K562 (cell line): ENCODE measurements at regions not wholly inside any gene's neighbourhood (a gene's known extent, or its start where the extent isn't known, plus 50 kb on each side); places are given as distances from the start of the nearest gene placed in this dataset.

Source experiments
- ATAC-seq: fragments of 200-7000 bp; cut with Tn5 transposase; 3 replicates; pipeline ENCODE4 v1.9.1; 2020; ENCODE audit warnings: moderate library complexity
- BruUV-seq: library from RNA; stranded (reverse); fragments of 400-500 nt; replicated peaks from 2 replicates; lab custom pipeline; 2021; lab: Mats Ljungman, UMichigan
- CTCF ChIA-PET: fragments of 300-600 bp; formaldehyde crosslinking; extraction: SDS; loops from one replicate; lab custom pipeline; 2021; ENCODE audit warnings: low intra/inter-chr PET ratio; lab: Yijun Ruan, JAX
- POLR2A ChIA-PET: fragments of 300-600, 350-650 bp; sonication (Branson Sonifier 250); formaldehyde crosslinking; extraction: SDS; loops from one replicate; lab custom pipeline; 2021; ENCODE audit warnings: antibody characterized with exemption, inconsistent platforms; lab: Yijun Ruan, JAX
- DNase-seq, 4 experiments: peaks; one replicate each; pipeline versions ENCODE4 v3.0.0 to v3.0.0-alpha.2; 2011 to 2018; ENCODE audit warnings: low spot score in 3 of 4, mixed read lengths in 3 of 4; ENCODE audit errors: extremely low read depth in 1 of 4
- FAIRE-seq: peaks from 2 replicates; lab custom pipeline; 2011; peaks lifted over from hg19 to GRCh38; lab: Jason Lieb, UNC
- H2AFZ ChIP-seq: 2 replicates; pipeline ENCODE4 v1.6.0; 2011; ENCODE audit warnings: low read depth, low read length, control low read depth, inconsistent platforms
- H3K27ac ChIP-seq: fragments of 200-600 bp; 3 replicates; pipeline ENCODE4 v1.8.0; 2011; ENCODE audit warnings: low read depth, mild to moderate bottlenecking, control low read depth, inconsistent platforms, low read length, moderate library complexity, mixed read lengths; ENCODE audit errors: extremely low read depth
- H3K27me3 ChIP-seq, 2 experiments: fragments of 300-600 bp in 1 of 2; 2 replicates in 1 of 2; 3 replicates in 1 of 2; pipeline versions ENCODE4 v1.6.0 to v1.8.0; 2011; ENCODE audit warnings: inconsistent platforms in 2 of 2, low read length in 2 of 2, mild to moderate bottlenecking in 1 of 2, mixed read lengths in 1 of 2, moderate library complexity in 1 of 2; ENCODE audit not compliant: control insufficient read depth in 2 of 2, insufficient read depth in 2 of 2
- H3K36me3 ChIP-seq: fragments of 300-600 bp; 3 replicates; pipeline ENCODE4 v1.8.0; 2011; ENCODE audit warnings: mild to moderate bottlenecking, low read length, inconsistent platforms; ENCODE audit not compliant: control insufficient read depth, insufficient read depth
- H3K4me1 ChIP-seq, 2 experiments: fragments of 200-600 bp in 1 of 2; replicated peaks in 1 of 2; 2 replicates in 1 of 2; 3 replicates in 1 of 2; pipeline versions ENCODE4 v1.5.1 to v1.8.0; 2011; ENCODE audit warnings: inconsistent platforms in 2 of 2, low read length in 2 of 2, mild to moderate bottlenecking in 1 of 2, mixed read lengths in 1 of 2, moderate library complexity in 1 of 2; ENCODE audit not compliant: control insufficient read depth in 2 of 2, insufficient read depth in 2 of 2
- H3K4me2 ChIP-seq: 2 replicates; pipeline ENCODE4 v1.6.1; 2011; ENCODE audit warnings: low read length, control low read depth, inconsistent platforms, mixed read lengths; ENCODE audit not compliant: insufficient read depth
- H3K4me3 ChIP-seq: fragments of 200-600 bp; sonication (generic), shearing (Covaris generic); 2 replicates; pipeline ENCODE4 v1.5.1; 2016; ENCODE audit warnings: control low read depth, inconsistent platforms
- H3K79me2 ChIP-seq: fragments of 200-600 bp; 3 replicates; pipeline ENCODE4 v1.8.0; 2011; ENCODE audit warnings: low read length, inconsistent platforms; ENCODE audit not compliant: control insufficient read depth, insufficient read depth
- H3K9ac ChIP-seq, 2 experiments: 2 replicates each; pipeline versions ENCODE4 v1.6.0 to v1.6.1; 2011; ENCODE audit warnings: low read depth in 2 of 2, low read length in 2 of 2, control low read depth in 1 of 2, inconsistent platforms in 1 of 2, mild to moderate bottlenecking in 1 of 2, mixed read lengths in 1 of 2; ENCODE audit not compliant: insufficient read depth in 1 of 2
- H3K9me1 ChIP-seq: one replicate; pipeline ENCODE4 v1.6.0; 2011; ENCODE audit warnings: inconsistent platforms, mild to moderate bottlenecking, low read length, moderate library complexity; ENCODE audit not compliant: control insufficient read depth, insufficient read depth
- H3K9me3 ChIP-seq: replicated peaks from 2 replicates; pipeline ENCODE4 v1.5.1; 2011; ENCODE audit warnings: low read depth, low read length, inconsistent platforms; ENCODE audit not compliant: control insufficient read depth, insufficient read depth
- H4K20me1 ChIP-seq: replicated peaks from 2 replicates; pipeline ENCODE4 v1.6.1; 2011; ENCODE audit warnings: low read length, inconsistent platforms, mixed read lengths; ENCODE audit not compliant: control insufficient read depth, insufficient read depth
- ADNP ChIP-seq: fragments of 200-800 bp; sonication (Bioruptor generic); IDR thresholded peaks from 2 replicates; pipeline ENCODE4 v1.6.1; 2016; ENCODE audit warnings: missing genetic modification characterization, missing compliant biosample characterization
- ATF3 ChIP-seq, 2 experiments: fragments of 450-650 bp in 1 of 2; sonication (generic) in 1 of 2; formaldehyde crosslinking in 1 of 2; IDR thresholded peaks in 1 of 2; conservative IDR thresholded peaks in 1 of 2; 2 replicates each; pipeline versions ENCODE4 v1.6.1 to v1.8.1; 2016 to 2023; ENCODE audit warnings: mild to moderate bottlenecking in 2 of 2, moderate library complexity in 2 of 2, inconsistent platforms in 1 of 2, missing genetic modification reagents in 1 of 2
- BCOR ChIP-seq: fragments of 450-650 bp; IDR thresholded peaks from 2 replicates; pipeline ENCODE4 v1.6.1; 2016
- CBX3 ChIP-seq, 2 experiments: IDR thresholded peaks; 1 replicate in 1 of 2; 2 replicates in 1 of 2; pipeline ENCODE4 v1.6.1; 2012; ENCODE audit warnings: inconsistent platforms in 2 of 2, low read length in 2 of 2, borderline replicate concordance in 1 of 2, control low read depth in 1 of 2
- DACH1 ChIP-seq: fragments of 450-650 bp; IDR thresholded peaks from 2 replicates; pipeline ENCODE4 v1.6.1; 2018; ENCODE audit not compliant: partially characterized antibody
- EGR1 ChIP-seq: fragments of 450-650 bp; conservative IDR thresholded peaks from 2 replicates; pipeline ENCODE4 v1.6.1; 2017; ENCODE audit warnings: mild to moderate bottlenecking
- KDM1A ChIP-seq, 2 experiments: fragments of 450-650 bp; IDR thresholded peaks; 2 replicates each; pipeline ENCODE4 v1.6.1; 2016; ENCODE audit warnings: mild to moderate bottlenecking in 2 of 2
- LARP7 ChIP-seq: fragments of 450-650 bp; IDR thresholded peaks from 2 replicates; pipeline ENCODE4 v1.6.1; 2016
- MYBL2 ChIP-seq, 2 experiments: fragments of 450-650 bp in 1 of 2; sonication (generic) in 1 of 2; formaldehyde crosslinking in 1 of 2; IDR thresholded peaks; 2 replicates each; pipeline versions ENCODE4 v1.6.1 to v1.8.1; 2017 to 2022; ENCODE audit warnings: borderline replicate concordance in 1 of 2, inconsistent platforms in 1 of 2, low read depth in 1 of 2, mild to moderate bottlenecking in 1 of 2, missing genetic modification reagents in 1 of 2, moderate library complexity in 1 of 2
- MYC ChIP-seq, 2 experiments: fragments of 250-450 bp in 1 of 2; sonication (Bioruptor Pico) in 1 of 2; IDR thresholded peaks; 2 replicates each; pipeline versions ENCODE4 v1.5.1 to v1.6.1; 2012 to 2021; ENCODE audit warnings: low read depth in 2 of 2, borderline replicate concordance in 1 of 2, improper control_type of control experiment in 1 of 2, low read length in 1 of 2, mild to moderate bottlenecking in 1 of 2, moderate library complexity in 1 of 2
- RBM22 ChIP-seq: fragments of 200-400 bp; formaldehyde crosslinking; IDR thresholded peaks from 2 replicates; pipeline ENCODE4 v1.6.1; 2018; ENCODE audit warnings: low read length, low read depth; ENCODE audit not compliant: poor library complexity, severe bottlenecking
- SMARCC2 ChIP-seq: fragments of 450-650 bp; IDR thresholded peaks from 2 replicates; pipeline ENCODE4 v1.6.1; 2017; ENCODE audit warnings: antibody characterized with exemption, moderate library complexity, mild to moderate bottlenecking, low read depth
- SMARCE1 ChIP-seq: fragments of 450-650 bp; IDR thresholded peaks from 2 replicates; pipeline ENCODE4 v1.7.1; 2016; ENCODE audit warnings: mild to moderate bottlenecking
- ZNF124 ChIP-seq: sonication (generic); formaldehyde crosslinking; IDR thresholded peaks from 2 replicates; pipeline ENCODE4 v1.8.1; 2022; ENCODE audit warnings: missing genetic modification reagents
- ZNF282 ChIP-seq: sonication (generic); formaldehyde crosslinking; IDR thresholded peaks from 2 replicates; pipeline ENCODE4 v1.8.1; 2023; ENCODE audit warnings: missing genetic modification reagents
- ZNF707 ChIP-seq: fragments of 250-450 bp; sonication (Bioruptor Pico); conservative IDR thresholded peaks from 2 replicates; pipeline ENCODE4 v1.8.0; 2022; ENCODE audit warnings: inconsistent platforms, mild to moderate bottlenecking, moderate library complexity
- in situ Hi-C: fragments of 300-500 bp; cut with MboI; formaldehyde crosslinking; loops from 4 replicates; pipeline ENCODE4 v1.15.0; 2018; ENCODE audit warnings: inconsistent platforms, mixed read lengths
- intact Hi-C: fragments of 100-400 bp; cut with micrococcal nuclease; formaldehyde crosslinking; loops from 2 replicates; pipeline ENCODE4 v1.14.2; 2022
- TF ChIP-seq, protein P1 (sequence below): sonication (generic); formaldehyde crosslinking; IDR thresholded peaks from 2 replicates; pipeline ENCODE4 v1.8.0; 2022; ENCODE audit warnings: missing genetic modification reagents, mild to moderate bottlenecking, borderline replicate concordance
- TF ChIP-seq, protein P2 (sequence below): fragments of 450-650 bp; IDR thresholded peaks from 2 replicates; pipeline ENCODE4 v1.6.1; 2016; ENCODE audit warnings: low read depth, mild to moderate bottlenecking, moderate library complexity

DNA sequence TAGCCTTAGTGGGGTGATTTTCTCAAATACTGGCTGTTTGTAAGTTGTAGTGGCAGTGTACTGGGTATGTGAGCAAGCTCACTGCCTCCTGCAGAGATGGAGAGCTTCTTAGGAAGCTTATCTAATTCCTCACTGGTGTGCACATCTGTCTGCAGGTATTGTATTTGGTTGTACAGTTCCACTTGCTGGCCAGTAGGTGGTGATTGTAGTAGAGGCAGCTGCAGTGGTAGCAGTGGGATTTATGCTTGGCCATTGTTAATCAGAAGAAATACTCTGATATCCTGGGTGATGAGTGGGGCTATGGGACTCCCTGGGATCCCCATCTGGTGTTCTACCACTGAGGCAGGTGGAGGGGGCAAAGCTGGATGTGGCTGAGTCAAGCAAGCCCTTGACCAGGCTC is 276.1 kb upstream of the SPAG17 start (continued):
- TF ChIP-seq KDM1A (IDR thresholded peaks at IDR 0.05) (no peak), ZNF124 (CRISPR knock-in tag) (no peak), SMARCC2 (no peak), EGR1 (no peak), SMARCE1 (no peak), CBX3 (IDR thresholded peaks at IDR 0.05; ENCODE audit: borderline replicate concordance in 1 of 2, low read length in 2 of 2) (no peak), ZNF707 (CRISPR knock-in tag) (no peak), DACH1 (no peak), ADNP (tag) (no peak), MYBL2 (IDR thresholded peaks at IDR 0.05; ENCODE audit: low read depth) (no peak), MYBL2 (CRISPR knock-in tag; IDR thresholded peaks at IDR 0.05; ENCODE audit: borderline replicate concordance) (no peak), ZNF282 (CRISPR knock-in tag) (no peak)
- TF ChIP-seq, protein P1, sequence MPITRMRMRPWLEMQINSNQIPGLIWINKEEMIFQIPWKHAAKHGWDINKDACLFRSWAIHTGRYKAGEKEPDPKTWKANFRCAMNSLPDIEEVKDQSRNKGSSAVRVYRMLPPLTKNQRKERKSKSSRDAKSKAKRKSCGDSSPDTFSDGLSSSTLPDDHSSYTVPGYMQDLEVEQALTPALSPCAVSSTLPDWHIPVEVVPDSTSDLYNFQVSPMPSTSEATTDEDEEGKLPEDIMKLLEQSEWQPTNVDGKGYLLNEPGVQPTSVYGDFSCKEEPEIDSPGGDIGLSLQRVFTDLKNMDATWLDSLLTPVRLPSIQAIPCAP (CRISPR knock-in tag), result no peak

DNA sequence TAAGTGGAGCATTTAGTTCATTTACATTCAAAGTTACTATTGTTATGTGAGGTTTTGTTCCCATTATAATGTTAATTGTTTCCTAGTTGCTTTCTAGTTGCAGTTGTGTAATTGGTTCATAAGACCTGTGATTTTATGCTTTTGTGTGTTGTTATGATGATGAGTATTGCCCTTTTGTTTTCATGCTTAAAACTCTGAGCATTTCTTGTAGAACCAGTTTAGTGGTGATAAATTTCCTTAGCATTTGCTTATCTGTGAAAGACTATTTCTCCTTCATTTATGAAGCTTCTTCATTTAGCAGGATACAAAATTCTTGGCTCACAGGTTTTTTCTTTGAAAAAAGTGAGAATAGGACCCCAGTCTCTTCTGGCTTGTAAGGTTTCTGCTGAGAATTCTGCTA is 274.8 kb upstream of the SPAG17 start:
- POLR2A ChIA-PET, result no interaction called here
- ATAC-seq, result no peak
- intact Hi-C loops, result no loop called here
- no peak for FAIRE-seq
- H3K36me3 ChIP-seq, result no peaks in the 10 kb centered on the region
- CTCF ChIA-PET, result no interaction called here
- no peaks in the 10 kb centered on the region; the same call in 1 of the 2 replicates for H3K9me3 ChIP-seq
- BruUV-seq, result no TSS peak
- TF ChIP-seq LARP7 (no peak), ATF3 (IDR thresholded peaks at IDR 0.05) (no peak), ATF3 (CRISPR knock-in tag; conservative IDR thresholded peaks at IDR 0.05) (no peak), BCOR (no peak), MYC (IDR thresholded peaks at IDR 0.05; ENCODE audit: low read depth, low read length) (no peak), MYC (CRISPR knock-in tag; IDR thresholded peaks at IDR 0.05; ENCODE audit: borderline replicate concordance, low read depth) (no peak), RBM22 (no peak)
- TF ChIP-seq, protein P2, sequence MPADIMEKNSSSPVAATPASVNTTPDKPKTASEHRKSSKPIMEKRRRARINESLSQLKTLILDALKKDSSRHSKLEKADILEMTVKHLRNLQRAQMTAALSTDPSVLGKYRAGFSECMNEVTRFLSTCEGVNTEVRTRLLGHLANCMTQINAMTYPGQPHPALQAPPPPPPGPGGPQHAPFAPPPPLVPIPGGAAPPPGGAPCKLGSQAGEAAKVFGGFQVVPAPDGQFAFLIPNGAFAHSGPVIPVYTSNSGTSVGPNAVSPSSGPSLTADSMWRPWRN, result no peak
- H4K20me1 ChIP-seq, result no peaks in the 10 kb centered on the region
- in situ Hi-C loops, result no loop called here
- no peaks in the 10 kb centered on the region for H3K27me3 ChIP-seq
- H3K9ac ChIP-seq, result no peak overlapping the region
- H2AFZ ChIP-seq, result no peak overlapping the region
- no peak overlapping the region for H3K27ac ChIP-seq
- no peak overlapping the region for H3K4me2 ChIP-seq
- H3K4me3 ChIP-seq, result no peak overlapping the region
- H3K9me1 ChIP-seq, result no peaks in the 10 kb centered on the region
- DNase-seq, result no peak
- no peaks in the 10 kb centered on the region for H3K79me2 ChIP-seq
- no peaks in the 10 kb centered on the region for H3K4me1 ChIP-seq
